Keratinocyte (primary cell): ENCODE measurements at regions not wholly inside any gene's neighbourhood (a gene's known extent, or its start where the extent isn't known, plus 50 kb on each side); places are given as distances from the start of the nearest gene placed in this dataset.
"Not testable (repeated sequence)": the region's sequence is repeated elsewhere in the genome, so short reads cannot be mapped to it uniquely, and the experiment has no call there.

Experiments
- CTCF ChIP-seq, 3 experiments: IDR thresholded peaks in 1 of 3; conservative IDR thresholded peaks in 1 of 3; optimal IDR thresholded peaks in 1 of 3; 2 replicates in 2 of 3; 3 replicates in 1 of 3; pipeline versions ENCODE3 to v1.5.1; 2011; ENCODE audit warnings: low read length in 3 of 3, mild to moderate bottlenecking in 3 of 3, moderate library complexity in 2 of 3, control low read depth in 1 of 3, inconsistent platforms in 1 of 3; ENCODE audit not compliant: insufficient read depth in 2 of 3; ENCODE audit errors: extremely low read depth in 1 of 3
- EZH2 ChIP-seq: IDR thresholded peaks from one replicate; pipeline ENCODE4 v1.6.1; 2012; ENCODE audit warnings: inconsistent platforms, mild to moderate bottlenecking, low read length, moderate library complexity

GRCh38 chr20:26309720-26310119 is 613.1 kb upstream of the ZNF337 start:
- TF ChIP-seq CTCF (optimal IDR thresholded peaks at IDR 0.05 in 1 of 3, IDR thresholded peaks at IDR 0.05 in 1 of 3, conservative IDR thresholded peaks at IDR 0.05 in 1 of 3; ENCODE audit: extremely low read depth in 1 of 3, insufficient read depth in 2 of 3, low read length in 3 of 3); EZH2: not testable (repeated sequence)
